Fibroblast of mammary gland (primary cell): ENCODE measurements at regions not wholly inside any gene's neighbourhood (a gene's known extent, or its start where the extent isn't known, plus 50 kb on each side); places are given as distances from the start of the nearest gene placed in this dataset.
"Not testable (repeated sequence)": the region's sequence is repeated elsewhere in the genome, so short reads cannot be mapped to it uniquely, and the experiment has no call there.

Source experiments
- DNase-seq: peaks from one replicate; pipeline ENCODE4 v3.0.0-alpha.2; 2010; ENCODE audit warnings: low read depth
- H3K4me3 ChIP-seq: 2 replicates; pipeline ENCODE4 v1.5.1; 2011; ENCODE audit warnings: low read depth, mild to moderate bottlenecking, low read length, moderate library complexity; ENCODE audit not compliant: control insufficient read depth
- TF ChIP-seq, protein P1 (sequence below): conservative IDR thresholded peaks from 2 replicates; pipeline ENCODE4 v1.5.1; 2011; ENCODE audit warnings: low read depth, low read length, inconsistent platforms; ENCODE audit not compliant: control insufficient read depth, insufficient read depth

DNA sequence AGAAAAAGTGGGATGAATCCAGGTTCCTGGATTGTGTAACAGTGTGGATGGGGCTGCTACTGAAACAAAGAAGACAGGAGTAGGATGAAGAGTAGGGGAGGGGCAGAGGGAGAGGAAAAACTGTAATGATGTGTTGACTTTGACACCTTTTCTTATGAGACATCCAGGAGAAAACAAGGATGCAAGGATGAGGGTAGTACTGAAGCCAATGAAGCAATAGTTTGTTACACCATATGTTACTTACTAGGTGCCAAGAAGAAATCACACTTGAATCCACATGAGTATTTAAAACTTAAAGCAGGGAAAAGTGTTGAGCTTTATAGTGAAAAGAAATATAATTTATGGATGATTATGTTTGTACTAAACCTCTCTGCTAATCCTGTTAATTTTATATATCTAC lies 420.6 kb downstream of the ARL4A start:
- H3K4me3 ChIP-seq, result no peak overlapping the region
- TF ChIP-seq, protein P1, sequence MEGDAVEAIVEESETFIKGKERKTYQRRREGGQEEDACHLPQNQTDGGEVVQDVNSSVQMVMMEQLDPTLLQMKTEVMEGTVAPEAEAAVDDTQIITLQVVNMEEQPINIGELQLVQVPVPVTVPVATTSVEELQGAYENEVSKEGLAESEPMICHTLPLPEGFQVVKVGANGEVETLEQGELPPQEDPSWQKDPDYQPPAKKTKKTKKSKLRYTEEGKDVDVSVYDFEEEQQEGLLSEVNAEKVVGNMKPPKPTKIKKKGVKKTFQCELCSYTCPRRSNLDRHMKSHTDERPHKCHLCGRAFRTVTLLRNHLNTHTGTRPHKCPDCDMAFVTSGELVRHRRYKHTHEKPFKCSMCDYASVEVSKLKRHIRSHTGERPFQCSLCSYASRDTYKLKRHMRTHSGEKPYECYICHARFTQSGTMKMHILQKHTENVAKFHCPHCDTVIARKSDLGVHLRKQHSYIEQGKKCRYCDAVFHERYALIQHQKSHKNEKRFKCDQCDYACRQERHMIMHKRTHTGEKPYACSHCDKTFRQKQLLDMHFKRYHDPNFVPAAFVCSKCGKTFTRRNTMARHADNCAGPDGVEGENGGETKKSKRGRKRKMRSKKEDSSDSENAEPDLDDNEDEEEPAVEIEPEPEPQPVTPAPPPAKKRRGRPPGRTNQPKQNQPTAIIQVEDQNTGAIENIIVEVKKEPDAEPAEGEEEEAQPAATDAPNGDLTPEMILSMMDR, result no peak
- DNase-seq, result no peak

DNA sequence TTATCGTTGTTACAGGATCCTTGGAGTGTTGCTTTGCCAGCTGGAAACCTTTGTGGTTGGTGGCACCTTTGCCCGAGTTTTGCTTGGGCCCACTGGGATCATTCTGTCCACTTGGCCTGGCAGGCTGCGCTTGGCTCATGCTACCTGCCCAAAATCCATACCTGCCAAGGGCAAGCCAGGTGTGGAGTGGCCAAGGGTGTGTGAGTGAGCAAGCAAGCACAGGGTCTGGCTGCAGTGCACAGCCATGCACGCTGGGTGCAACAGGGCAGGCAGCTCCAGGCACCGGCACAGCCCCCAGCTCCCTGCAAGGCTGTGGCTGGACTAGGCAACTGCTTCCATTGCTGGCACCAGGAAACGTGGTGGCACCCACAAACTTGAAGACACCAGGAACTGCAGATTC lies 421.8 kb downstream of the ARL4A start:
- TF ChIP-seq, protein P1, result no peak
- no peak overlapping the region for H3K4me3 ChIP-seq
- no peak for DNase-seq

DNA sequence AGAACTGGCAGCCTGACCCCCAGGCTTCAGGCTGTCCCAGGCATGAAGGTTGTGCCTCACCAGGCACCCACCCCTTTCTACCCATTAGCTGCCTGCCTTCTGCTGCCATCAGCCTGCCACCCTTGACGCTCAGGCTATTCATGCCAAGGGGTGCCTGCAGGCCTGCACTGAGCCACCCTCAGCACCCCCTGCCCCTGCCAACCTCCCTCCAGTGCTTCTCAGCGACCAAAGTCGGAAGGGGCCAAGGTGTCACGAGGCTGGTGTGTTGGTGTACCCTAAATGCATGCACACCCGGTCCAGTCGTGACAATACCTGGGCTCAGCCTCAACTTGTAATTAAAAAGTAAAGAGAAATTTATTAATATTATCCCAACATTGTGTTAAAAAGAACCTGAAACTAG lies 422.7 kb downstream of the ARL4A start:
- no peak overlapping the region for H3K4me3 ChIP-seq
- no peak for DNase-seq
- TF ChIP-seq, protein P1, result no peak

DNA sequence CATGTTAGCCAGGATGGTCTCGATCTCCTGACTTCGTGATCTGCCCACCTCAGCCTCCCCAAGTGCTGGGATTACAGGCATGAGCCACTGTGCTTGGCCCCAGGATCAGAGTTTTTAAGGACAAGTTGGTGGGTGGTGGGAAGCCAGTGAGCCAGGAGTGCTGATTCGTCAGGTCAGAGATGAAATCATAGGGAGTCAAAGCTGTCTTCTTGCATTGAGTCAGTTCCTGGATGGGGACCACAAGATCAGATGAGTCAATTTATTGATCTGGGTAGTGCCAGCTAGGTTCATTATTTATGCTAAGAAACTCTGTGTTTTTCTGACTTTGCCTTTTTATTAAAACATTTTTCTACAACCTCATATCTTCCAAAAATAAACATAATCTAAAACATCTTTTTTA lies 423.8 kb downstream of the ARL4A start:
- H3K4me3 ChIP-seq, result no peak overlapping the region
- peak; percentile 89 for DNase-seq
- TF ChIP-seq, protein P1, result no peak

DNA sequence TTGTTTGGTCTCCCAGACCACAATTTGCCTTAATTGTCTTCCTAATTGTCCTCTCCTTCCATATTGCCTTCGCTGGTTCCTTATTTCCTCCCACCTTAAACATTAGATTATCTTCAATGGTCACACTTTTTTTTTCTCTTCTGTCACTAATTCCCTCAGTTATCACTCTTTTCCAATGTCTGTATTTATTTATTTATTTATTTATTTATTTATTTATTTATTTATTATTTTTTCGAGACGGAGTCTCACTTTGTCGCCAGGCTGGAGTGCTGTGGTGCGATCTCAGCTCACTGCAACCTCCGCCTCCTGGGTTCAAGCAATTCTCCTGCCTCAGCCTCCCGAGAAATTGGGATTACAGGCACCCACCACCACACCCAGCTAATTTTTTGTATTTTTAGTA lies 426.8 kb downstream of the ARL4A start:
- H3K4me3 ChIP-seq, DNase-seq: not testable (repeated sequence)

DNA sequence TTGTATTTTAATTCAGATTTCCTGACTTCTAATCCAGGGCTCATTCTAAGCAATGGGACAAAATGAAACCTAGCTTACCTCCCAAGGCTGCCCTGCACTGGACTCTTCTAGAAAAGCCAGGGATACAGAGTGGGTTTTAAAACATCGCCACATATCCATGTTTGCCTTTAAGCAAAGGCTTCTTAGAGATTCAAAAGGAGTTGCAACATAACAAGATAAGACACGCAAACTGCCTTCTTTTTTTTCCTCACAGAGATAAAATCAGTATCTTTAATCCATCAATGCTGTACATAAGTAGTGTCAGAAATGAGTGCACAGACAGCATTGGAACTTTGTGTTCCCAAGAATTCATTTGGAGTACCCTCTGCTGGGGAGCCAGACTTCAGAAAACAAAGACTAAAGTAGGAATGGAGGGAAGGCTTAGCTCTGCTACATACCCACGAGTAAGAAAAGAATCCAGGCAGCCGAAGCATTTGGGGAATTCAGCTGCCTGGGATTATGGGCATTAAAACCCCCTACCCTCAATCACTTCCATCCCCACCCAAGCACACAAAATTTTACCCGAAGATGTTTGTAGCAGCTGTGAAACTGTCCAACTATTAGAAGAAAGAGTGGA lies 427.8 kb downstream of the ARL4A start:
- TF ChIP-seq, protein P1, result no peak
- H3K4me3 ChIP-seq, result no peak overlapping the region
- no peak for DNase-seq

DNA sequence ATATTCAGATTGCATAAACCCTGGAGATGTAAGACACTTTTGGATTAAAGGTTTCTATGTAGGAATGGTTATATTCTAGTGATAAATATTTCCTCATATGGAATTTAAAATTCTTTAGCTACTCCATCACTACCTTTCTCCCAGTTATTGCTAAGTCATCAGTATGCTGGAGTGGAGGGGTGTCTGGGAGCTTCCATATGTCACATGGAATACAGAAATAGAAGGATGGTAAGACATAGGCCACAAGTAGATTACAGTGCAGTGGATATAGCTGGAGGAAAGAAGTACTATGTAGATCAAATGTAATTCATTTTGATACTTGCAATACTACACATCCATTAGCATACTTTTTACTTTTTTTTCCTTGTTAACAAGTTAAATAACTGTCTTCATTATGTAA lies 428.4 kb downstream of the ARL4A start:
- DNase-seq, result no peak
- TF ChIP-seq, protein P1, result no peak
- H3K4me3 ChIP-seq, result no peak overlapping the region
